GM19395 (cell line): ENCODE measurements at regions not wholly inside any gene's neighbourhood (a gene's known extent, or its start where the extent isn't known, plus 50 kb on each side); places are given as distances from the start of the nearest gene placed in this dataset.
"Not testable (repeated sequence)": the region's sequence is repeated elsewhere in the genome, so short reads cannot be mapped to it uniquely, and the experiment has no call there.

Experiments used
- ATAC-seq: cut with Tn5 transposase; IDR thresholded peaks from one replicate; pipeline ENCODE4 v1.9.1; 2021; ENCODE audit warnings: mild to moderate bottlenecking, moderate library complexity; ENCODE audit not compliant: unreplicated experiment

GRCh38 chrX:95218976-95219375 lies 1465.7 kb upstream of the DIAPH2 start:
- no peak for ATAC-seq

- ATAC-seq = no peak
These were observed 1436.3 kb upstream of the DIAPH2 start for GRCh38 chrX:95248386-95248785.

- ATAC-seq = no peak
These were observed 1394.2 kb upstream of the DIAPH2 start for GRCh38 chrX:95290455-95290854.

GRCh38 chrX:95291561-95291960 lies 1393.1 kb upstream of the DIAPH2 start:
- ATAC-seq = no peak

GRCh38 chrX:95318882-95319281 lies 1365.8 kb upstream of the DIAPH2 start:
- no peak for ATAC-seq

- no peak for ATAC-seq
These were observed 1359.5 kb upstream of the DIAPH2 start for GRCh38 chrX:95325185-95325584.

GRCh38 chrX:95330292-95330691 lies 1354.3 kb upstream of the DIAPH2 start:
- no peak for ATAC-seq

- no peak for ATAC-seq
These were observed 1352.1 kb upstream of the DIAPH2 start for GRCh38 chrX:95332530-95332929.

GRCh38 chrX:95346856-95347255 lies 1337.8 kb upstream of the DIAPH2 start:
- no peak for ATAC-seq

- no peak for ATAC-seq
These were observed 1333.7 kb upstream of the DIAPH2 start for GRCh38 chrX:95350774-95351488.

GRCh38 chrX:95367286-95367685 lies 1317.4 kb upstream of the DIAPH2 start:
- no peak for ATAC-seq

GRCh38 chrX:95382799-95383198 lies 1301.8 kb upstream of the DIAPH2 start:
- no peak for ATAC-seq

- no peak for ATAC-seq
These were observed 1300.9 kb upstream of the DIAPH2 start for GRCh38 chrX:95383778-95384177.

GRCh38 chrX:95427389-95427788 lies 1257.3 kb upstream of the DIAPH2 start:
- no peak for ATAC-seq

GRCh38 chrX:95435198-95435597 lies 1249.4 kb upstream of the DIAPH2 start:
- ATAC-seq = no peak

- no peak for ATAC-seq
These were observed 1242.8 kb upstream of the DIAPH2 start for GRCh38 chrX:95441836-95442235.

- no peak for ATAC-seq
These were observed 1199.9 kb upstream of the DIAPH2 start for GRCh38 chrX:95484781-95485180.

GRCh38 chrX:95505721-95506120 lies 1178.9 kb upstream of the DIAPH2 start:
- ATAC-seq = no peak

- ATAC-seq = no peak
These were observed 1175.2 kb upstream of the DIAPH2 start for GRCh38 chrX:95509474-95509873.

- not testable (repeated sequence) for ATAC-seq
These were observed 1160.6 kb upstream of the DIAPH2 start for GRCh38 chrX:95524018-95524417.

GRCh38 chrX:95536111-95536510 lies 1148.5 kb upstream of the DIAPH2 start:
- no peak for ATAC-seq

GRCh38 chrX:95536661-95537060 lies 1148.0 kb upstream of the DIAPH2 start:
- ATAC-seq = no peak

GRCh38 chrX:95539041-95539440 lies 1145.6 kb upstream of the DIAPH2 start:
- ATAC-seq = no peak
